ENCODE measurements at regions not wholly inside any gene's neighbourhood (a gene's known extent, or its start where the extent isn't known, plus 50 kb on each side); places are given as distances from the start of the nearest gene placed in this dataset.

GRCh38 chr5:52177193-52177592, 610.5 kb upstream of the ITGA1 start:
- no peak for DNase-seq
- Histone ChIP-seq H3K27me3 (no peaks in the 10 kb centered on the region), H3K4me3 (no peak overlapping the region), H3K9me3 (no peaks in the 10 kb centered on the region), H3K36me3 (no peaks in the 10 kb centered on the region)

DNA sequence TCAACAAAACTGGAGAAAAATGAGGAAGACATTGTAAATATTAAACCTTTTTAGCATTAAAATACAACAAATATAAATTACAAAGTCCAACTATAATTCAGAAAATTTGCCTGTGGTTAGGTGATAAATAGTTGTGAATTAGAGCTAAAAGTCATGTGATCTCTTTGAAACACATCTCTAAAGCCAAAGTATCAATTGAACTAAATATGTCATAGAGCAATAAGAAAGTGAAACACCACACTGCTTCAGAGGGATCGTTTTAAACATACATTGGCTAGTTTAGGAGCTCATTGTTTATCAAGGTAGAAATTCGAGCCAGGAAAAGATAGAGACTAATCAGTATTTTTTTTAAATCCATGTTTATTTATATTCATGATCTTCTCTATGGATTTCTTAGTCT, 606.3 kb upstream of the ITGA1 start:
- Histone ChIP-seq H3K27me3 (no peaks in the 10 kb centered on the region), H3K9me3 (no peaks in the 10 kb centered on the region), H3K36me3 (no peaks in the 10 kb centered on the region), H3K4me3 (no peak overlapping the region)
- DNase-seq: no peak

- H3K36me3 ChIP-seq: no peaks in the 10 kb centered on the region
- no peaks in the 10 kb centered on the region for H3K9me3 ChIP-seq
- H3K4me3 ChIP-seq: no peak overlapping the region
- H3K27me3 ChIP-seq: no peaks in the 10 kb centered on the region
- DNase-seq: no peak
Observed at GRCh38 chr5:52190737-52191136, 597.0 kb upstream of the ITGA1 start.

- H3K27me3 ChIP-seq: no peaks in the 10 kb centered on the region
- no peaks in the 10 kb centered on the region for H3K36me3 ChIP-seq
- H3K4me3 ChIP-seq: no peak overlapping the region
- no peak for DNase-seq
- no peaks in the 10 kb centered on the region for H3K9me3 ChIP-seq
Observed at GRCh38 chr5:52199833-52200232, 587.9 kb upstream of the ITGA1 start.

- Histone ChIP-seq H3K27me3 (no peaks in the 10 kb centered on the region), H3K9me3 (no peaks in the 10 kb centered on the region), H3K36me3 (no peaks in the 10 kb centered on the region), H3K4me3 (no peak overlapping the region)
- DNase-seq: no peak
Observed at GRCh38 chr5:52202256-52202655, 585.5 kb upstream of the ITGA1 start.

GRCh38 chr5:52204310-52204709, 583.4 kb upstream of the ITGA1 start:
- Histone ChIP-seq H3K27me3 (no peaks in the 10 kb centered on the region), H3K4me3 (no peak overlapping the region), H3K36me3 (no peaks in the 10 kb centered on the region), H3K9me3 (no peaks in the 10 kb centered on the region)
- no peak for DNase-seq

Measured in MG63 (cell line).